DND-41 (cell line): ENCODE measurements at regions not wholly inside any gene's neighbourhood (a gene's known extent, or its start where the extent isn't known, plus 50 kb on each side); places are given as distances from the start of the nearest gene placed in this dataset.

Experiments used
- CTCF ChIP-seq: IDR thresholded peaks from 2 replicates; pipeline ENCODE4 v1.5.1; 2012; ENCODE audit warnings: borderline replicate concordance, low read length, moderate library complexity, mild to moderate bottlenecking; ENCODE audit not compliant: poor library complexity, severe bottlenecking; ENCODE audit errors: extremely low read depth
- EZH2 ChIP-seq: IDR thresholded peaks from 3 replicates; pipeline ENCODE4 v1.6.1; 2012; ENCODE audit warnings: borderline replicate concordance, low read depth, mild to moderate bottlenecking, moderate library complexity, low read length, inconsistent platforms; ENCODE audit not compliant: severe bottlenecking

DNA sequence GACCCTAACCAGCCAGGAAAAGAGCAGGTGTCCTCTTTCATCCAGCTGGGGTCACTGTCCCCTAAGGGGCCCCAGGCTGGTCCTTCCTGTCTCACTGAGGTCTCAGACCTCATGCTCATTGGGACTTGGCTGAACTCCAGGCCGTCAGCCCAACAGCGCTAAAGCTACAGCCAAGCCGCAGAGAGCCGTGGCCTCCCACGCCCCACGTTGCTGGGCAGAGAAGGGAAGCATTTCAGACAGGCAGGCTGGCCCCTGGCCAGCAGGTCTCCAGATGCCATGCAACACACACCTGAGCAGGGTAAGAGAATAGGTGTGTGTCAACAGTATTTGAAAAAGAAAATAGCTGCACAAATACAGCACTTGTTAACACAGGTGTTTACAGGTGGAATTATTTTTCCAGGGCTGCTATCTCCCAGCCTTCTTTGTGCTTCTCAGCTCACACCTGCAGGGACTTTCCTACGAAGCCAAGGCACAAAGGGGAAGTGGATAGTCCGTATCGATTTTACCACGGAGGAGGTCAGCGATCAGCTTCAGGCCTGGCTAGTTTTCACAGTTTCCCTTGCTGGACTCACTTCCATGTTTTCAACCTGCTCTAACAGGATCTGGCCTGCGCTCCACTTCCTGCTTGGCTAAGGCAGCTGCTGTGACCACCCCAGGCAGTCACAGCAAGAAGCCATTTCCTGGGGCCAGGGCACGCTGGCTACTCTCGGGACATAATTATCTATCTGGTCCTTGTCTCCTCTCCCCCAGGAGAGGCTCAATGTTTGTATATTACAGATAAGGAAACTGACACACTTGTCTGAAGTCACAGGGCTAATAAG is 156.1 kb upstream of the ID2 start:
- no peak for TF ChIP-seq CTCF
- no peak for TF ChIP-seq EZH2
